ENCODE measurements at regions not wholly inside any gene's neighbourhood (a gene's known extent, or its start where the extent isn't known, plus 50 kb on each side); places are given as distances from the start of the nearest gene placed in this dataset.

GRCh38 chr6:15997586-15998388 lies 131.1 kb upstream of the MYLIP start:
- Mint-ChIP-seq H3K36me3 (no peaks in the 10 kb centered on the region), H3K27ac (peak overlapping the region in 1 of 6 donors; percentile 25)

DNA sequence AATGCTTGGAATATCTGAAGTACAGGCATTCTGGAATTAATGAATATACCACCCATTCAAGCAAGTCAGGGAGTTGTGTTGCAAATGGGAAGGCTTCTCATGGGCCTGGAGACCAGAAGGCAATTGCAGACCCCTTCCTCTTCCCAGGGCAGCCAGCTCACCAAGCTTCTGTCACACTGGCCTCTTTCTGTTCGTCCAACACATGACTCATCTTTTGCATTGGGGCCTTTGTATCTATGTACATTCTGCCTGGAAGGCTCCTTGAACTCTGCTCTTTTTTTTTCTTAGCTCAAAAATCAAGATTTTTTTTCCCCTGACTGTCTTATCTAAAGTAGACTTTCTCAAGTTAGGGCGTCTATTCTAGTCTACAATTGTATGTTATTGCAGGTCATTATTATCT lies 132.9 kb upstream of the MYLIP start:
- no peak overlapping the region for H3K27ac Mint-ChIP-seq
- H3K4me1 Mint-ChIP-seq = peaks cover 25 to 44% of the 10 kb centered on the region in 2 donors
- H3K9me3 Mint-ChIP-seq = no peaks in the 10 kb centered on the region
- H3K36me3 Mint-ChIP-seq = no peaks in the 10 kb centered on the region
- H3K4me3 Mint-ChIP-seq = no peak overlapping the region
- DNase-seq = no peak
- peaks cover 0 to 2% (median 0%) of the 10 kb centered on the region in 3 donors for H3K27me3 Mint-ChIP-seq (ENCODE audit: low read depth in 3 of 3)

More at GRCh38 chr6:15997586-15998388, 131.1 kb upstream of the MYLIP start:
- H3K9me3 Mint-ChIP-seq = no peaks in the 10 kb centered on the region
- peaks cover 0 to 2% (median 0%) of the 10 kb centered on the region in 3 donors for H3K27me3 Mint-ChIP-seq (ENCODE audit: low read depth in 3 of 3)
- H3K4me1 Mint-ChIP-seq = peaks cover 25 to 44% of the 10 kb centered on the region in 2 donors
- H3K4me3 Mint-ChIP-seq = no peak overlapping the region
- DNase-seq = no peak

GRCh38 chr6:15995493-15995892 lies 133.4 kb upstream of the MYLIP start:
- peak overlapping the region in 3 of 6 donors; percentile 68 to 84 (median 80) for H3K27ac Mint-ChIP-seq
- no peaks in the 10 kb centered on the region for H3K9me3 Mint-ChIP-seq
- H3K27me3 Mint-ChIP-seq (ENCODE audit: low read depth in 3 of 3) = peaks cover 0 to 2% (median 0%) of the 10 kb centered on the region in 3 donors
- no peaks in the 10 kb centered on the region for H3K36me3 Mint-ChIP-seq
- DNase-seq = no peak
- peaks cover 25 to 44% of the 10 kb centered on the region in 2 donors for H3K4me1 Mint-ChIP-seq
- H3K4me3 Mint-ChIP-seq = no peak overlapping the region

DNA sequence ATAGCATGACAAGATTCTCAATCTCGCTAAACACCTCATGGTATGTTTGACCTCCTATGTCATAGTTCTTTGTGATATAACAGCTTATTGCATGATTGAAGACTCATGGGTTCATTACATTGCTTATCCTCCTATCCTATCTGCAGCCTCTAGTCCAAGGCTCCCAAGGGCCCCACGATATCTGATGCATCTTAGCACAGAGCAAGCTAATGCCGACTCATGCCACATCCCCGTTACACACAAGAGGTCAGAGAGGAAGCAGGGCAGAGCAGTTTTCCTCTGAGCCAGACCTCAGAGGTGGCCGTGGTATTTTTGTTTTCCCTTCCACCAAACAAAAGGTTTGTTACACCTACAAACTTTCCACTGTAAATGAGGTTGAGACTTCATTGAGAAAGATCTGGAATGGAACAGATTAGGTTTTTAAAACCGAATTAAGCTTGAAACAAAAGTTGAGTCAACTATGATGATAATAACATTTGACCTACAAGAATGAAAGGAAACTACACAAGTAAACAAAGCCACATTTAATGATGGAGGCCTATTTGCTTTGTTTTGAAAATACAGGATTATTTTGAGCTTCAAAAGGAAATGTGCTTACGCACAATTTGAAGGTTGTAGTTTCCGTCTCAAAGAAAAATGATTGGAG lies 133.9 kb upstream of the MYLIP start:
- H3K9me3 Mint-ChIP-seq = no peaks in the 10 kb centered on the region
- H3K27me3 Mint-ChIP-seq (ENCODE audit: low read depth in 3 of 3) = peaks cover 0 to 2% (median 0%) of the 10 kb centered on the region in 3 donors
- DNase-seq = peak; percentile 12 to 17 (median 15)
- peaks cover 25 to 44% of the 10 kb centered on the region in 2 donors for H3K4me1 Mint-ChIP-seq
- H3K4me3 Mint-ChIP-seq = peak overlapping the region; percentile 16 to 80 (median 60)
- H3K36me3 Mint-ChIP-seq = no peaks in the 10 kb centered on the region
- H3K27ac Mint-ChIP-seq = peak overlapping the region in 5 of 6 donors; percentile 4 to 84 (median 68)

DNA sequence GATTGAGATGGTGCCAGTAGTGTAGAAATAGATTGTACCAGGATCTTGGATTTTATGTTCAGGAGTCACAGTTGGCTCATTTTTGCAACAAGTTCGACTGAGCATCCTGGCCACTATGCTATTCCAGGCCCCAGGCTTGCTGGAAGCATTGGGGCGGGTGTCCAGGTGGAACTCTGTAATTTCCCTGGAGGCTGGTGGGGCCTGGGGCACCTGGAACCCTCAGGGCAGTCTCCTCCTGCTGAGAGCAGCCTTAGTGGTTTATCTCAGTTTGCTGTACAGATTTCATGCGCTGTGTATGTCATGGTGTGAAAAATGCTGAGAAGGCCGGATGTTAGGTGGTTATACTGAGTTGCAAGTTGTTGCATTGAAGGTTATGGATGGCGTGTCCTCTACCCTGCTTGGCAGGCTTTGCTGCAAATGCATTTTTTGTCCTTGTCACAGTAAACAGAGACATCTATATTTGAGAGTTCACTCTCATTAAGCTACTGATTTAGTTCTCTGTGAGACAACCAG lies 135.1 kb upstream of the MYLIP start:
- Mint-ChIP-seq H3K9me3 (peaks cover 0 to 2% (median 0%) of the 10 kb centered on the region in 6 donors), H3K4me1 (peaks cover 25 to 44% of the 10 kb centered on the region in 2 donors), H3K27me3 (ENCODE audit: low read depth in 3 of 3) (peaks cover 0 to 2% (median 0%) of the 10 kb centered on the region in 3 donors), H3K4me3 (peak overlapping the region; percentile 36 to 80 (median 58)), H3K36me3 (no peaks in the 10 kb centered on the region), H3K27ac (peak overlapping the region in 5 of 6 donors; percentile 12 to 84 (median 73))
- peak; percentile 32 to 62 (median 40) for DNase-seq

GRCh38 chr6:15990179-15990578 lies 138.7 kb upstream of the MYLIP start:
- H3K4me1 Mint-ChIP-seq = peaks cover 19 to 21% of the 10 kb centered on the region in 2 donors
- DNase-seq = no peak
- H3K36me3 Mint-ChIP-seq = no peaks in the 10 kb centered on the region
- no peak overlapping the region for H3K4me3 Mint-ChIP-seq
- H3K9me3 Mint-ChIP-seq = peaks cover 0 to 2% (median 0%) of the 10 kb centered on the region in 6 donors
- peaks cover 0 to 5% (median 3%) of the 10 kb centered on the region in 3 donors for H3K27me3 Mint-ChIP-seq (ENCODE audit: low read depth in 3 of 3)
- H3K27ac Mint-ChIP-seq = no peak overlapping the region

DNA sequence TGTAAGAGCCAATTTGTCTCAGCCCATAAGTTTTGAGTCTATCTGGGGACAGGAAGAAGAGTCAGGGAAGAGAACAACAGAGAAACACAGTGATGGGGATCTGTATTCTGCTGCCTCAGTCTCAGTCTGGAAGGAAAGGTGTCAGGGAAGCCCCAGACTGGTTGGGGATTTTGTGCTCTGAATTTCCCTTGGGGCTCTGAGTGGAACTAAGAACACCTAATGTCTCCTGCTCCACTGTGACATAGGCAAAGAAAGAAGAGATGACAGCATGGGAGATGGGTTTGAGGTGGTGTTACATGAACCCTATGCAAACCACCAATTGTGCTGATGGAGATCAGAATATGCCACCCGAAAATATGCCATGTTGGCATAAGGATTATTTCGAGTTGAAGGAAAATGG lies 139.5 kb upstream of the MYLIP start:
- Mint-ChIP-seq H3K9me3 (peaks cover 0 to 2% (median 0%) of the 10 kb centered on the region in 6 donors), H3K4me3 (no peak overlapping the region), H3K27me3 (ENCODE audit: low read depth in 3 of 3) (peaks cover 0 to 5% (median 3%) of the 10 kb centered on the region in 3 donors), H3K36me3 (no peaks in the 10 kb centered on the region), H3K4me1 (peaks cover 11 to 13% of the 10 kb centered on the region in 2 donors), H3K27ac (no peak overlapping the region)
- no peak for DNase-seq

GRCh38 chr6:15987569-15987968 lies 141.3 kb upstream of the MYLIP start:
- H3K27ac Mint-ChIP-seq = no peak overlapping the region
- no peaks in the 10 kb centered on the region for H3K4me1 Mint-ChIP-seq
- H3K4me3 Mint-ChIP-seq = no peak overlapping the region
- no peaks in the 10 kb centered on the region for H3K36me3 Mint-ChIP-seq
- peaks cover 0 to 2% (median 0%) of the 10 kb centered on the region in 6 donors for H3K9me3 Mint-ChIP-seq
- H3K27me3 Mint-ChIP-seq (ENCODE audit: low read depth in 3 of 3) = peaks cover 0 to 5% (median 2%) of the 10 kb centered on the region in 3 donors
- DNase-seq = no peak

GRCh38 chr6:15986027-15986629 lies 142.8 kb upstream of the MYLIP start:
- H3K27me3 Mint-ChIP-seq (ENCODE audit: low read depth in 3 of 3) = peaks cover 0 to 5% (median 2%) of the 10 kb centered on the region in 3 donors

DNA sequence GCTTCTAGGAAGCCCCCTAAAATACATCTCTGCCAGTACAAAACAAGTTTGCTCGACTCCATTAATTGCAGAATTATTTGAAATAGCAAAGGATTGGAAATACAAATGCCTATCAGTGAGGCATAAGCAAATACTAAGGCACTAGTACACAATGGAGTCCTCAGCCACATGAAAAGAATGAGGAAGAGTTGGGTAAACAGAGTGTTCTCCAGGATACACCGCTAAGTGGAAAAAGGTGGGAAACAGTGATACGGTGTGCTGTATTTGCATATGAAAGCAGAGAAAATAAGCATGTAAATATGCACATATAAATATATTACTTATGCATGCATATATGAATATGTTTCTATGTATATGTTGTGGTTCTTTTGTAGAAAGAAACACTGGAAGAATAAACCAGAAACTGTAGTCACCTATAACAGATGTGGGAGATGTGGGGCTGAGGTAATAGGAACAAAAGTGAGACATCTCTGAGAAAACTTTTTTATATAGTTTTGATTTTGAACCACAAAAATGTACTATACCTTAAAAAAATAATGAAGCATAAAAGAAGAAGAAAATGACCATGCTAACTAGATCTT lies 143.4 kb upstream of the MYLIP start:
- no peaks in the 10 kb centered on the region for H3K4me1 Mint-ChIP-seq
- no peak overlapping the region for H3K4me3 Mint-ChIP-seq
- H3K9me3 Mint-ChIP-seq = peaks cover 0 to 2% (median 0%) of the 10 kb centered on the region in 6 donors
- no peak for DNase-seq
- H3K27ac Mint-ChIP-seq = no peak overlapping the region
- peaks cover 0 to 4% (median 0%) of the 10 kb centered on the region in 3 donors for H3K36me3 Mint-ChIP-seq
- peaks cover 0 to 5% (median 2%) of the 10 kb centered on the region in 3 donors for H3K27me3 Mint-ChIP-seq (ENCODE audit: low read depth in 3 of 3)

More at GRCh38 chr6:15986027-15986629, 142.8 kb upstream of the MYLIP start:
- DNase-seq = no peak
- peaks cover 0 to 2% (median 0%) of the 10 kb centered on the region in 6 donors for H3K9me3 Mint-ChIP-seq
- H3K27ac Mint-ChIP-seq = no peak overlapping the region
- H3K4me1 Mint-ChIP-seq = no peaks in the 10 kb centered on the region
- H3K4me3 Mint-ChIP-seq = no peak overlapping the region
- no peaks in the 10 kb centered on the region for H3K36me3 Mint-ChIP-seq

- H3K4me3 Mint-ChIP-seq = no peak overlapping the region
- H3K36me3 Mint-ChIP-seq = peaks cover 0 to 4% (median 0%) of the 10 kb centered on the region in 3 donors
- H3K27ac Mint-ChIP-seq = no peak overlapping the region
- H3K4me1 Mint-ChIP-seq = no peaks in the 10 kb centered on the region
- DNase-seq = no peak
- no peaks in the 10 kb centered on the region for H3K9me3 Mint-ChIP-seq
- H3K27me3 Mint-ChIP-seq (ENCODE audit: low read depth in 3 of 3) = no peaks in the 10 kb centered on the region
Observed at GRCh38 chr6:15981956-15982355, 146.9 kb upstream of the MYLIP start.

DNA sequence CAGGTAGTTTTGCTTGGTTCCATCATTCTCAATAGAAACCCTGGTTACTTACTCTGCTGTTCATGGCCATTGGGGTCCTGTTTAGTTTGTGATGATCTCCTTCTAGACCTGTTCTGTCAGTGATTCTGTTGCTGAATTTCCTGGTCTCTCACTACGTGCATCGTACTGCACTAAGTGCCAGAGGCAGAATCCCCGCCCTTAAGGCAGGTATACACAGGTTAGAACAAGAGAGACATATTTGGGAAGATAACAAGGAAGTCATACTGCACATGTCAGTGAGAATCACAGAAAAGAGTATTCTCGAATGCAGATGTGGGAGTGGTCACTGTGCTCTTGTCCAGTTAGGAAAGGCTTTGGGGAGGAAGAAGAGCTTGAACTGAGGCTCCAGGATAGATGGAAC lies 148.1 kb upstream of the MYLIP start:
- Mint-ChIP-seq H3K36me3 (peaks cover 0 to 4% (median 0%) of the 10 kb centered on the region in 3 donors), H3K9me3 (no peaks in the 10 kb centered on the region), H3K4me3 (no peak overlapping the region)

DNA sequence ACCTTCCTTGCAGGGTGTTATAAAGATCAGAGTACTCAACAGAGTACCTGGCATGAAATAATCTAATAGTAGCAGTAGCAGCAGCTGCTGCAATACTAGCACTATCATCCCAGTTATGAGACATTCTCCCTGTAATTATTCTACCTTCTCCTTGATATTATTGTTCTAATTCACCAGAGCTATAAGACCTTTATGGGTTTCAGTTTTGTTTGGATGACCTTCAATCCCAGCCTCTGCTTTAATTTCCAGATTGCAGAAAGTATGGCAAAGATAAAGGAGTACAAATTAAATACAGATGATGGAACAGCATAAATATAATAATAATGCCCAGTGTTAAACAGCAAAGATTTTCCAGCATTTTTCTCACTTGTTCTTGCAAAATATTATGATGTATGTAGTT lies 150.5 kb upstream of the MYLIP start:
- no peak for DNase-seq
- H3K4me3 Mint-ChIP-seq = no peak overlapping the region
- no peaks in the 10 kb centered on the region for H3K4me1 Mint-ChIP-seq
- H3K27me3 Mint-ChIP-seq (ENCODE audit: low read depth in 3 of 3) = peaks cover 0 to 4% (median 0%) of the 10 kb centered on the region in 3 donors
- no peak overlapping the region for H3K27ac Mint-ChIP-seq
- H3K9me3 Mint-ChIP-seq = peaks cover 0 to 7% (median 6%) of the 10 kb centered on the region in 6 donors
- peaks cover 4 to 11% (median 5%) of the 10 kb centered on the region in 3 donors for H3K36me3 Mint-ChIP-seq

More for the DNA sequence above, 148.1 kb upstream of the MYLIP start:
- DNase-seq = no peak
- Mint-ChIP-seq H3K27ac (no peak overlapping the region), H3K27me3 (ENCODE audit: low read depth in 3 of 3) (no peaks in the 10 kb centered on the region), H3K4me1 (no peaks in the 10 kb centered on the region)
